Trophoblast cell (in vitro differentiated cells and primary cell): ENCODE measurements at regions not wholly inside any gene's neighbourhood (a gene's known extent, or its start where the extent isn't known, plus 50 kb on each side); places are given as distances from the start of the nearest gene placed in this dataset.

Experiments
- DNase-seq, 2 donors: peaks; one replicate each; pipeline ENCODE4 v3.0.0-alpha.2; 2016
- H2AFZ ChIP-seq: 2 replicates; pipeline ENCODE4 v1.6.1; 2013; ENCODE audit warnings: low read length, moderate library complexity, mild to moderate bottlenecking; ENCODE audit not compliant: insufficient read depth, poor library complexity
- H2AK5ac ChIP-seq: 2 replicates; pipeline ENCODE4 v1.6.1; 2013; ENCODE audit warnings: mild to moderate bottlenecking, low read length
- H2BK120ac ChIP-seq: 2 replicates; pipeline ENCODE4 v1.6.1; 2013; ENCODE audit warnings: low read length, mild to moderate bottlenecking, moderate library complexity; ENCODE audit not compliant: insufficient read depth, poor library complexity
- H2BK12ac ChIP-seq: 2 replicates; pipeline ENCODE4 v1.6.1; 2013; ENCODE audit warnings: mild to moderate bottlenecking, low read length, moderate library complexity
- H2BK5ac ChIP-seq: 2 replicates; pipeline ENCODE4 v1.6.1; 2013; ENCODE audit warnings: low read length, low read depth, moderate library complexity, mild to moderate bottlenecking; ENCODE audit not compliant: poor library complexity
- H3K14ac ChIP-seq: 2 replicates; pipeline ENCODE4 v1.6.1; 2013; ENCODE audit warnings: mild to moderate bottlenecking, low read length
- H3K18ac ChIP-seq: 2 replicates; pipeline ENCODE4 v1.6.1; 2013; ENCODE audit warnings: mild to moderate bottlenecking, low read length
- H3K23ac ChIP-seq: 2 replicates; pipeline ENCODE4 v1.6.1; 2013; ENCODE audit warnings: low read length
- H3K27ac ChIP-seq: 2 replicates; pipeline ENCODE4 v1.5.1; 2013; ENCODE audit warnings: low read depth, mild to moderate bottlenecking, inconsistent platforms, low read length, moderate library complexity
- H3K27me3 ChIP-seq: 2 replicates; pipeline ENCODE4 v1.6.1; 2013; ENCODE audit warnings: inconsistent platforms, mild to moderate bottlenecking, low read length, moderate library complexity; ENCODE audit not compliant: insufficient read depth
- H3K36me3 ChIP-seq, 2 experiments: 1 replicate in 1 of 2; 2 replicates in 1 of 2; pipeline ENCODE4 v1.6.1; 2013; ENCODE audit warnings: low read length in 2 of 2, mild to moderate bottlenecking in 2 of 2, moderate library complexity in 1 of 2; ENCODE audit not compliant: insufficient read depth in 2 of 2, control insufficient read depth in 1 of 2
- H3K4ac ChIP-seq: 2 replicates; pipeline ENCODE4 v1.6.1; 2013; ENCODE audit warnings: low read depth, mild to moderate bottlenecking, low read length, moderate library complexity
- H3K4me1 ChIP-seq, 2 experiments: 1 replicate in 1 of 2; 2 replicates in 1 of 2; pipeline ENCODE4 v1.6.1; 2013; ENCODE audit warnings: low read length in 2 of 2, mild to moderate bottlenecking in 2 of 2, moderate library complexity in 1 of 2; ENCODE audit not compliant: insufficient read depth in 2 of 2, control insufficient read depth in 1 of 2
- H3K4me2 ChIP-seq: 2 replicates; pipeline ENCODE4 v1.6.1; 2013; ENCODE audit warnings: inconsistent platforms, mild to moderate bottlenecking, low read length, moderate library complexity
- H3K4me3 ChIP-seq: 2 replicates; pipeline ENCODE4 v1.5.1; 2013; ENCODE audit warnings: mild to moderate bottlenecking, low read depth, low read length, inconsistent platforms
- H3K79me1 ChIP-seq: one replicate; pipeline ENCODE4 v1.6.1; 2013; ENCODE audit warnings: low read length
- H3K79me2 ChIP-seq: 2 replicates; pipeline ENCODE4 v1.6.1; 2013; ENCODE audit warnings: low read length, mild to moderate bottlenecking; ENCODE audit not compliant: control insufficient read depth, insufficient read depth, poor library complexity
- H3K9ac ChIP-seq: 2 replicates; pipeline ENCODE4 v1.6.1; 2013; ENCODE audit warnings: mild to moderate bottlenecking, low read length
- H3K9me3 ChIP-seq: 2 replicates; pipeline ENCODE4 v1.6.1; 2013; ENCODE audit warnings: low read depth, mild to moderate bottlenecking, control low read depth, inconsistent platforms, low read length; ENCODE audit not compliant: insufficient read depth
- H4K12ac ChIP-seq: 2 replicates; pipeline ENCODE4 v1.6.1; 2013; ENCODE audit warnings: low read depth, mild to moderate bottlenecking, low read length, moderate library complexity
- H4K8ac ChIP-seq: 2 replicates; pipeline ENCODE4 v1.6.1; 2013; ENCODE audit warnings: low read depth, mild to moderate bottlenecking, low read length, moderate library complexity
- H4K91ac ChIP-seq: one replicate; pipeline ENCODE4 v1.6.1; 2013; ENCODE audit warnings: low read depth, mild to moderate bottlenecking, low read length, moderate library complexity
- WGBS: extraction: QIAGEN DNeasy Blood & Tissue Kit; methylation state at CpG from one replicate; pipeline ENCODE4 v1.1.7; 2013; ENCODE audit warnings: missing lambda C conversion rate; ENCODE audit not compliant: insufficient read length, insufficient coverage; ENCODE audit errors: extremely low coverage; 5-methylcytosine and 5-hydroxymethylcytosine counted together

GRCh38 chr2:6052649-6053048 lies 360.5 kb downstream of the SOX11 start:
- H3K4me3 ChIP-seq, result no peak overlapping the region
- H3K79me2 ChIP-seq, result no peaks in the 10 kb centered on the region
- H3K4me2 ChIP-seq, result no peak overlapping the region
- H2BK12ac ChIP-seq, result no peak overlapping the region
- H2AFZ ChIP-seq, result no peak overlapping the region
- no peak overlapping the region for H3K27ac ChIP-seq
- H3K18ac ChIP-seq, result no peak overlapping the region
- H3K79me1 ChIP-seq, result no peaks in the 10 kb centered on the region
- no peak overlapping the region for H3K9ac ChIP-seq
- no peaks in the 10 kb centered on the region for H3K4me1 ChIP-seq
- H3K36me3 ChIP-seq, result no peaks in the 10 kb centered on the region
- H3K27me3 ChIP-seq, result no peaks in the 10 kb centered on the region
- H4K8ac ChIP-seq, result no peak overlapping the region
- H4K91ac ChIP-seq, result no peak overlapping the region
- H4K12ac ChIP-seq, result no peak overlapping the region
- H2BK5ac ChIP-seq, result no peak overlapping the region
- H2AK5ac ChIP-seq, result no peak overlapping the region
- no peak overlapping the region for H3K4ac ChIP-seq
- no peak overlapping the region for H3K14ac ChIP-seq
- no peak for DNase-seq
- H3K23ac ChIP-seq, result no peak overlapping the region
- WGBS, result no CpG with 5 or more reads among the region's 8 CpGs
- H3K9me3 ChIP-seq, result no peaks in the 10 kb centered on the region
- H2BK120ac ChIP-seq, result no peak overlapping the region

- no peak overlapping the region for H3K23ac ChIP-seq
- H3K9ac ChIP-seq, result no peak overlapping the region
- H3K4ac ChIP-seq, result no peak overlapping the region
- H4K8ac ChIP-seq, result no peak overlapping the region
- no peak overlapping the region for H3K14ac ChIP-seq
- no peak overlapping the region for H2AK5ac ChIP-seq
- H2BK120ac ChIP-seq, result no peak overlapping the region
- H4K12ac ChIP-seq, result no peak overlapping the region
- no peaks in the 10 kb centered on the region for H3K36me3 ChIP-seq
- no peak overlapping the region for H2BK5ac ChIP-seq
- no peaks in the 10 kb centered on the region for H3K79me2 ChIP-seq
- no peak overlapping the region for H4K91ac ChIP-seq
- H3K79me1 ChIP-seq, result no peaks in the 10 kb centered on the region
- no peak overlapping the region for H3K18ac ChIP-seq
- no peak overlapping the region for H3K4me3 ChIP-seq
- no peak overlapping the region for H2AFZ ChIP-seq
- H3K4me2 ChIP-seq, result no peak overlapping the region
- no peak for DNase-seq
- H3K27me3 ChIP-seq, result no peaks in the 10 kb centered on the region
- no peaks in the 10 kb centered on the region for H3K9me3 ChIP-seq
- no peak overlapping the region for H2BK12ac ChIP-seq
- WGBS, result no CpG with 5 or more reads among the region's 5 CpGs
- H3K27ac ChIP-seq, result no peak overlapping the region
- no peaks in the 10 kb centered on the region for H3K4me1 ChIP-seq
Measured at GRCh38 chr2:6053743-6054142, 361.6 kb downstream of the SOX11 start.

- no peak overlapping the region for H2BK5ac ChIP-seq
Measured at GRCh38 chr2:6054161-6054671, 362.0 kb downstream of the SOX11 start.

GRCh38 chr2:6060992-6061663 lies 368.9 kb downstream of the SOX11 start:
- Histone ChIP-seq H3K23ac (no peak overlapping the region), H2AFZ (no peak overlapping the region)
- no CpG with 5 or more reads among the region's 5 CpGs for WGBS

More at GRCh38 chr2:6054161-6054671, 362.0 kb downstream of the SOX11 start:
- Histone ChIP-seq H3K79me2 (no peaks in the 10 kb centered on the region), H3K79me1 (no peaks in the 10 kb centered on the region), H3K27me3 (no peaks in the 10 kb centered on the region), H4K12ac (no peak overlapping the region), H3K4me3 (no peak overlapping the region), H3K4me1 (no peaks in the 10 kb centered on the region), H3K4ac (no peak overlapping the region), H2AK5ac (no peak overlapping the region), H3K9ac (no peak overlapping the region), H3K23ac (no peak overlapping the region), H3K18ac (no peak overlapping the region), H2BK120ac (no peak overlapping the region), H3K27ac (no peak overlapping the region), H4K8ac (no peak overlapping the region), H2BK12ac (no peak overlapping the region), H3K14ac (no peak overlapping the region), H3K36me3 (no peaks in the 10 kb centered on the region), H3K4me2 (no peak overlapping the region), H4K91ac (no peak overlapping the region), H3K9me3 (no peaks in the 10 kb centered on the region), H2AFZ (no peak overlapping the region)
- no peak for DNase-seq
- no CpG with 5 or more reads among the region's 7 CpGs for WGBS

More at GRCh38 chr2:6060992-6061663, 368.9 kb downstream of the SOX11 start:
- H3K4me1 ChIP-seq, result no peaks in the 10 kb centered on the region
- H3K27ac ChIP-seq, result no peak overlapping the region
- H2BK120ac ChIP-seq, result no peak overlapping the region
- H4K12ac ChIP-seq, result no peak overlapping the region
- no peak overlapping the region for H3K18ac ChIP-seq
- no peak overlapping the region for H3K4me3 ChIP-seq
- H3K14ac ChIP-seq, result no peak overlapping the region
- H2AK5ac ChIP-seq, result no peak overlapping the region
- no peak overlapping the region for H4K8ac ChIP-seq
- no peaks in the 10 kb centered on the region for H3K36me3 ChIP-seq
- no peak for DNase-seq
- no peaks in the 10 kb centered on the region for H3K79me1 ChIP-seq
- no peak overlapping the region for H3K4ac ChIP-seq
- H4K91ac ChIP-seq, result no peak overlapping the region
- no peaks in the 10 kb centered on the region for H3K9me3 ChIP-seq
- no peaks in the 10 kb centered on the region for H3K79me2 ChIP-seq
- H3K4me2 ChIP-seq, result no peak overlapping the region
- no peak overlapping the region for H3K9ac ChIP-seq
- no peaks in the 10 kb centered on the region for H3K27me3 ChIP-seq
- H2BK12ac ChIP-seq, result no peak overlapping the region
- H2BK5ac ChIP-seq, result no peak overlapping the region
